Hepatocyte (in vitro differentiated cells): ENCODE measurements at regions not wholly inside any gene's neighbourhood (a gene's known extent, or its start where the extent isn't known, plus 50 kb on each side); places are given as distances from the start of the nearest gene placed in this dataset.

Source experiments
- DNase-seq: peaks from one replicate; pipeline ENCODE4 v3.0.0-alpha.2; 2016; ENCODE audit warnings: low spot score
- H2AFZ ChIP-seq: fragments of 200-600 bp; sonication (generic); 2 replicates; pipeline ENCODE4 v1.6.0; 2016; ENCODE audit warnings: antibody characterized with exemption, mild to moderate bottlenecking
- H3K27ac ChIP-seq: fragments of 200-600 bp; sonication (generic); 2 replicates; pipeline ENCODE4 v1.5.1; 2016; ENCODE audit warnings: mild to moderate bottlenecking
- H3K27me3 ChIP-seq: fragments of 200-600 bp; sonication (generic); 2 replicates; pipeline ENCODE4 v1.6.1; 2016
- H3K36me3 ChIP-seq: fragments of 200-600 bp; sonication (generic); replicated peaks from 2 replicates; pipeline ENCODE4 v1.5.1; 2016; ENCODE audit warnings: low read depth; ENCODE audit not compliant: insufficient read depth
- H3K4me1 ChIP-seq: fragments of 200-600 bp; sonication (generic); 2 replicates; pipeline ENCODE4 v1.5.1; 2016; ENCODE audit warnings: mild to moderate bottlenecking, moderate library complexity; ENCODE audit not compliant: insufficient read depth
- H3K4me2 ChIP-seq: fragments of 200-600 bp; sonication (generic); 2 replicates; pipeline ENCODE4 v1.6.0; 2016
- H3K4me3 ChIP-seq: fragments of 200-600 bp; sonication (generic); 2 replicates; pipeline ENCODE4 v1.5.1; 2016; ENCODE audit warnings: mild to moderate bottlenecking
- H3K79me2 ChIP-seq: fragments of 200-600 bp; sonication (generic); 2 replicates; pipeline ENCODE4 v1.6.0; 2017; ENCODE audit warnings: mild to moderate bottlenecking
- H3K9me2 ChIP-seq: fragments of 200-600 bp; sonication (generic); replicated peaks from 2 replicates; pipeline ENCODE4 v1.6.0; 2017; ENCODE audit warnings: mild to moderate bottlenecking; ENCODE audit not compliant: insufficient read depth
- H3K9me3 ChIP-seq: fragments of 200-600 bp; sonication (generic); 2 replicates; pipeline ENCODE4 v1.5.1; 2016; ENCODE audit warnings: low read depth, mild to moderate bottlenecking
- H4K20me1 ChIP-seq: fragments of 200-600 bp; sonication (generic); 2 replicates; pipeline ENCODE4 v1.6.0; 2016; ENCODE audit warnings: mild to moderate bottlenecking; ENCODE audit not compliant: insufficient read depth, poor library complexity, severe bottlenecking
- EZH2 ChIP-seq: fragments of 200-600 bp; sonication (generic); IDR thresholded peaks from 2 replicates; pipeline ENCODE4 v1.6.1; 2016; ENCODE audit warnings: antibody characterized with exemption, mild to moderate bottlenecking, borderline replicate concordance
- EZH2phosphoT487 ChIP-seq: fragments of 200-600 bp; sonication (generic); IDR thresholded peaks from one replicate; pipeline ENCODE4 v1.6.1; 2018; ENCODE audit warnings: antibody characterized with exemption, mild to moderate bottlenecking, low read depth, moderate library complexity; ENCODE audit not compliant: unreplicated experiment, severe bottlenecking
- WGBS: methylation state at CpG from one replicate; pipeline ENCODE4 v1.1.6; 2016; ENCODE audit warnings: low lambda C conversion rate; ENCODE audit errors: missing lambda C conversion rate; 5-methylcytosine and 5-hydroxymethylcytosine counted together
- TF ChIP-seq, protein P1 (sequence below): fragments of 200-600 bp; sonication (generic); IDR thresholded peaks from 2 replicates; pipeline ENCODE4 v1.5.1; 2016; ENCODE audit warnings: antibody characterized with exemption, mild to moderate bottlenecking; ENCODE audit not compliant: poor library complexity

DNA sequence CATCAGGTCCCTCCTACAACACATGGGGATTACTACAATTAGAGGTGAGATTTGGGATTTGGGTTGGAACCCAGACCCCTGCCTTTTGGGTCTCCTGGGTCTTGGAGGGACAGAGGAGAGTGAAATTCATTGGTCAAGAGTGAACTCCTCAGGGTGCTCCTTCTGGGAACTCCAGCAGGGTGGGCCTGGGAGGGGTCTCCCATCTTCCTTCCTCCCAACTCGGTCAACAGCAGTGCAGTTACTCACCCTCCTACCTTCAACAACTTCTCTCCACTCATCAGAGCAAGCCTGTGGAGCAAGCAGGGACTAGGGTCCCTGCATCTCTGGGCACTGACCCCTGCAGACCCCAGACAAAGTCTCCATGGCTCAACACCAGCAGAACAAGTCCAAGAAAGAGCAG lies 89.3 kb upstream of the TMPRSS2 start:
- H3K9me2 ChIP-seq, result no peaks in the 10 kb centered on the region
- no peak overlapping the region for H2AFZ ChIP-seq
- TF ChIP-seq, protein P1, sequence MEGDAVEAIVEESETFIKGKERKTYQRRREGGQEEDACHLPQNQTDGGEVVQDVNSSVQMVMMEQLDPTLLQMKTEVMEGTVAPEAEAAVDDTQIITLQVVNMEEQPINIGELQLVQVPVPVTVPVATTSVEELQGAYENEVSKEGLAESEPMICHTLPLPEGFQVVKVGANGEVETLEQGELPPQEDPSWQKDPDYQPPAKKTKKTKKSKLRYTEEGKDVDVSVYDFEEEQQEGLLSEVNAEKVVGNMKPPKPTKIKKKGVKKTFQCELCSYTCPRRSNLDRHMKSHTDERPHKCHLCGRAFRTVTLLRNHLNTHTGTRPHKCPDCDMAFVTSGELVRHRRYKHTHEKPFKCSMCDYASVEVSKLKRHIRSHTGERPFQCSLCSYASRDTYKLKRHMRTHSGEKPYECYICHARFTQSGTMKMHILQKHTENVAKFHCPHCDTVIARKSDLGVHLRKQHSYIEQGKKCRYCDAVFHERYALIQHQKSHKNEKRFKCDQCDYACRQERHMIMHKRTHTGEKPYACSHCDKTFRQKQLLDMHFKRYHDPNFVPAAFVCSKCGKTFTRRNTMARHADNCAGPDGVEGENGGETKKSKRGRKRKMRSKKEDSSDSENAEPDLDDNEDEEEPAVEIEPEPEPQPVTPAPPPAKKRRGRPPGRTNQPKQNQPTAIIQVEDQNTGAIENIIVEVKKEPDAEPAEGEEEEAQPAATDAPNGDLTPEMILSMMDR, result no peak
- no peak for TF ChIP-seq EZH2
- no peak for TF ChIP-seq EZH2phosphoT487
- H3K27ac ChIP-seq, result no peak overlapping the region
- H3K9me3 ChIP-seq, result no peaks in the 10 kb centered on the region
- no peaks in the 10 kb centered on the region for H3K27me3 ChIP-seq
- H3K36me3 ChIP-seq, result no peaks in the 10 kb centered on the region
- no peak for DNase-seq
- no peak overlapping the region for H3K4me2 ChIP-seq
- no peak overlapping the region for H3K4me3 ChIP-seq
- 100% methylated on average over 1 of the region's 1 CpG for WGBS
- H3K4me1 ChIP-seq, result peaks cover 30% of the 10 kb centered on the region
- H4K20me1 ChIP-seq, result no peaks in the 10 kb centered on the region
- no peaks in the 10 kb centered on the region for H3K79me2 ChIP-seq

DNA sequence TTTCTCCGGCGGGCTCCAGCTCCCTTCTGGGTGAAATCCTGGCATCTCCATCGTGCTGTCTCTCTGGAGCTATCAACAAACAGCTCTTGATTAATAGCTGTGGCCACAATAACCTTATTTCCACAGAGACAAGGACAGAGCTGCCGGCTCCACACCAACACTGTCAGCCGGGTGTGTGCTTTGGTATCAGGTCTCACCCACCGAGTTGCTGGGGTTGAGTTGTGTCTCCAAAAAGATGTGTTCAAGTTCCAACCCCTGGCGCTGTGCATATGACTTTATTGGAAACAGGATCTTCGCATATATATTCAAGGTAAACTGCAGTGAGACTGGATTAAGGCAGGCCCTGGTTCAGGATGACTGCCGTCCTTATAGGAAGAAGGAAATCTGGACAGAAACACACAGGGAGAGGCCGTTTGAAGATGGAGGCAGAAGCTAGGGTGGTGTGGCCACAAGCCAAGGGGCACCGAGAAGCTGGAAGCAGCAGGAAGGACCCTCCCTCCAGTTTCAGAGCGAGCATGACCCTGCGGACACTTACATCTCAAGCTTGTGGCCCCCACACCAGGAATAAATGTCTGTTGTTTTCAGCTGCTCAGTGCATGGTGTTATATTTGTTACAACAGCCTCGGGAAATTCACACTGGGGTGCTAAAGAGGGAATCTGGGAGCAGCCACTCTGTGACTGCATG lies 88.4 kb upstream of the TMPRSS2 start:
- H3K27me3 ChIP-seq, result no peaks in the 10 kb centered on the region
- no peak for DNase-seq
- no peak overlapping the region for H2AFZ ChIP-seq
- no peak overlapping the region for H3K27ac ChIP-seq
- TF ChIP-seq, protein P1, result no peak
- TF ChIP-seq EZH2, result no peak
- no peak for TF ChIP-seq EZH2phosphoT487
- no peaks in the 10 kb centered on the region for H3K36me3 ChIP-seq
- no peaks in the 10 kb centered on the region for H4K20me1 ChIP-seq
- H3K4me1 ChIP-seq, result peaks cover 25% of the 10 kb centered on the region
- no peak overlapping the region for H3K4me3 ChIP-seq
- H3K4me2 ChIP-seq, result no peak overlapping the region
- no peaks in the 10 kb centered on the region for H3K9me3 ChIP-seq
- H3K79me2 ChIP-seq, result no peaks in the 10 kb centered on the region
- 92% methylated on average over 14 of the region's 14 CpGs for WGBS
- no peaks in the 10 kb centered on the region for H3K9me2 ChIP-seq

DNA sequence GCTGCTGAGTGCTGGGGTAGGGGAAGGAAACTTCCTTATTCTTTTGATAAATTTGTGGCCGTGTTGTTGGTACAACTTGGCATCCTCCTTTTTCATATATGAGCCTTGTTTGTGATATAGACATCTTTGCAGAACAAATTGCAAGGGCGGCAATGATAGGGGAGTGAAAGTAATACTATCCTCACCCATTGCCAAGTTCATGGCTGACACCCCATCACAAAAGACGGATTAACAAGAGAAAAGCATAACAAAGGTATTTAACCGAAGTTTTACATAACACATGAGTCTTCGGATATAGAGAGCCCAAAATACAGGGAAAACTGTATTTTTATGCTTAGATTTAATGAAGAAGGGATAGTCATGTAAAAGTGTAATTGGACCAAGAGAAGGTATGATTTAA lies 86.3 kb upstream of the TMPRSS2 start:
- peaks cover 23% of the 10 kb centered on the region for H3K4me1 ChIP-seq
- peaks cover 2% of the 10 kb centered on the region for H3K79me2 ChIP-seq
- no peaks in the 10 kb centered on the region for H3K27me3 ChIP-seq
- H4K20me1 ChIP-seq, result no peaks in the 10 kb centered on the region
- no peaks in the 10 kb centered on the region for H3K9me3 ChIP-seq
- peak overlapping the region; percentile 47 for H3K4me2 ChIP-seq
- 37% methylated on average over 5 of the region's 5 CpGs for WGBS
- no peak overlapping the region for H3K4me3 ChIP-seq
- H3K9me2 ChIP-seq, result no peaks in the 10 kb centered on the region
- TF ChIP-seq EZH2, result no peak
- TF ChIP-seq, protein P1, result no peak
- TF ChIP-seq EZH2phosphoT487, result no peak
- no peak overlapping the region for H2AFZ ChIP-seq
- DNase-seq, result no peak
- peak overlapping the region; percentile 82 for H3K27ac ChIP-seq
- no peaks in the 10 kb centered on the region for H3K36me3 ChIP-seq

DNA sequence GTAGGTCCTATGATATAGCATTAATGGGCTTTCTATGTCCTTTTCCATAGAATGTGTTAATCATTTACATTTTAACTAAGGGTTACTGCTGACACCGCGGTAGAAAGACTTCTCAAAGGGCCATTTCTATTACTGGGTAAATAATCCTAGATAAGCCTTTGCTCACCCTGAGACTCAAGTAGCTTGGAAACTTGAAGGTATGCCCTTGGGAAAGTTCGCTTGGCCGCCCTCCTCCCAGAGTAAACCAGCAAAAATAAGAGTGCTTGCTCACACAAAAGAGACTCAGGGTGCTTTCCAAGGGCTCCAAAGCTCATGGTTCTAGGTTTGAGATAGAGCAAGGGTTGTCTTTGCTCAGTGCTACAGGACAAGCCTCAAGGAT lies 85.8 kb upstream of the TMPRSS2 start:
- no peak overlapping the region for H2AFZ ChIP-seq
- peaks cover 23% of the 10 kb centered on the region for H3K4me1 ChIP-seq
- H3K79me2 ChIP-seq, result peaks cover 2% of the 10 kb centered on the region
- H3K9me2 ChIP-seq, result no peaks in the 10 kb centered on the region
- no peaks in the 10 kb centered on the region for H3K9me3 ChIP-seq
- no peak overlapping the region for H3K4me3 ChIP-seq
- peak overlapping the region; percentile 52 for H3K4me2 ChIP-seq
- no peaks in the 10 kb centered on the region for H3K36me3 ChIP-seq
- no peaks in the 10 kb centered on the region for H4K20me1 ChIP-seq
- DNase-seq, result peak; percentile 71
- WGBS, result 29% methylated on average over 4 of the region's 4 CpGs
- TF ChIP-seq, protein P1, result no peak
- no peak for TF ChIP-seq EZH2
- TF ChIP-seq EZH2phosphoT487, result no peak
- no peaks in the 10 kb centered on the region for H3K27me3 ChIP-seq
- H3K27ac ChIP-seq, result peak overlapping the region; percentile 82
